HG02973 (cell line): ENCODE measurements at regions not wholly inside any gene's neighbourhood (a gene's known extent, or its start where the extent isn't known, plus 50 kb on each side); places are given as distances from the start of the nearest gene placed in this dataset.

ENCODE experiments used
- ATAC-seq: cut with Tn5 transposase; IDR thresholded peaks from one replicate; pipeline ENCODE4 v1.9.1; 2021; ENCODE audit warnings: moderate library complexity; ENCODE audit not compliant: unreplicated experiment

DNA sequence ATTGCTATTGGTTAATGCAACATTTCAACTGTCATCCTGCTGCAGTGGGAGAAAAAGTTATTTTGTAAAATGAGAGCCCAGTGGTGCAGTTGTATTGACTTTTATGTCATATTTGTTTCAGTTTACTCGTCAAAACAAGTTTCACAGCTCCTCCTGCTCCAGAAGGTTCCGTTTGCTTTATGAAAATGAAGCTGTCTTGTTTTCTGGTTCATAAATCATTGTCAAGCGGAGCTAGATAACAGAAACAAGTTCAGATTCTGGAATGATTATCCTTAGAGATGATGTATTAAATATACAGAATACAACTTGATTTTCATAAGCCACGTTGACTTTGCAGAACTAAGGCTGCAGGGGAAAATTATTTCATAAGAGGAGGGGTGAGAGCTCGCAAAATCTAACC, 970.5 kb upstream of the NR2F2 start:
- no peak for ATAC-seq

DNA sequence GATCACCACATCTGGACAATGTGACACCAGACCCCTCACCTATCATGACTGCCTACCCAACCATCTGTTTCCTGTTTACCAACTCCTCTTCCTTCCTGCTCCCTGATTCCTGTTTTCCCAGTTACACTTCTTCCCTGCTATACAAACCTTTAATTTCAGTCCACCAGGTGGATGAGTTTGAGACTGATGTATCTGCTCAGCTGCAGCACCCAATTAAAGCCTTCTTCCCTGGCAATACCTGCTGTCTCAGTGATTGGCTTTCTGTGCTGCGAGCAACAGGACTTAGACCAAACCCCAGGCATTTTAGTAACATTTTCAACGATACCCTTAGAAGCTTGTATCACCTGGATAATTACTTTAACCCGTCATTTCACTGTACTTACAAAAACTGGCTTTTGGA, 968.2 kb upstream of the NR2F2 start:
- ATAC-seq = no peak

DNA sequence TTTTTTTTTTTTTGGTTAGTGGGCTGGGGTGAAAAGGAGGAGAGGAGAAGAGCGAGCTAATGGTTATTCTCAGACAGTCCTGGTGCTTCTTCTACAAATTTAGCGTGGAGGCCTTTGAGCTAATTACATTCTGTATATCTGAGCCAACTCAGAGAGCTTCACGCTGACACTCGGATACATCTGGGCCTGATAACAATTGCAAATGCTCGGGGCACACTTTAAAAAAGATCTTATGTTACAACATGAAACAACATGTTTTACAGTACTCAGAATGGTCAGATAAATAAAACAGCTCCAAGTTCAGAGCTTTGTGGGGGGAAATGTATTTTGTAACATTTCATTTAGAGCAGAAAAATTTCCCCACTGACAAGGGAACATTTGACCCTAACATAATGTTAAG, 966.9 kb upstream of the NR2F2 start:
- ATAC-seq = no peak

DNA sequence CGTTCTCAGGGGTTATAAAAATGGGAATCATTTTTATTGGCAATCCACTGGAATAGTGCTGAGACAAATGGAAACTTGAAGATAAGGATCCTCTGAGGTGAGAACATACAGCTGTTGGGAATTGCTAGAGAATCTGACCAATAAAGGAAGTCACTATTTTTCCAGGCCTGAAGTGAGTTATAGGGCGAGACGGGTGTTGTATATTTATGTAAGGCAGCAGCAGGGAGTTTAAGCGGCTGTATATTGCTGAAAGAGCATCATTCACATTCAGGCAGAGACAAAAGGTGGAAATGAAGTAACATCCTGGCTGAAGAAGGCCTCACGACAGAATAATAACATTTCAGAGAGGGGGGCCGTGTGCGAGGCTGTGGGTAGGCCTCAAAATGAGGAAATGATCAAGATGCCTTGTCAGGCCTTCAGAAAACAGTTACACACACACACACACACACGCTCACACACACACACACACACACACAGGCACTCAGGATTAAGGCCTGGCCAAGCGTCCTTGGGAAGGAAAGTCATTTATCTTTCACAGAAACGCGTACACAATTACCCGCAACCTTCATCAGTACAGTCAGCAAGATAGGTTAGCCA, 964.9 kb upstream of the NR2F2 start:
- no peak for ATAC-seq

DNA sequence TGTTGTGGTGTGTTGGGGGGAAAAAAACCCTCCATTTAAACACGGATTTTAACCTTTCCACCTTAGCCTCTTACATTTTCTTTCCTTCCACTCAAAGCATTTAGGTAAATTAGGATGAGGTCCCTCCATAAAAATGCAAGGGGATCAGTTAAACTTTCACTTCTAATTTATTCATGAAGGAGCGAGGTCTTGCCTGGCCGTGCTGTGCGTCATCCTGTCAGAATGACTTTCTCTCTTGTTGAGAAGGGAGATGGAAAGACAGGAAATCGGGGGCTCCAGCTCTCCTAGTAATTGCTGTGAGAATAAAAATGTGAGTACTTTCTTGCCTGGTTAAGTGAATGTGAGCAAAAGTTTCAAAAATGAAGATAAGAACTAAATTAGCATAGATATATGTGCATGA, 962.3 kb upstream of the NR2F2 start:
- ATAC-seq = no peak

DNA sequence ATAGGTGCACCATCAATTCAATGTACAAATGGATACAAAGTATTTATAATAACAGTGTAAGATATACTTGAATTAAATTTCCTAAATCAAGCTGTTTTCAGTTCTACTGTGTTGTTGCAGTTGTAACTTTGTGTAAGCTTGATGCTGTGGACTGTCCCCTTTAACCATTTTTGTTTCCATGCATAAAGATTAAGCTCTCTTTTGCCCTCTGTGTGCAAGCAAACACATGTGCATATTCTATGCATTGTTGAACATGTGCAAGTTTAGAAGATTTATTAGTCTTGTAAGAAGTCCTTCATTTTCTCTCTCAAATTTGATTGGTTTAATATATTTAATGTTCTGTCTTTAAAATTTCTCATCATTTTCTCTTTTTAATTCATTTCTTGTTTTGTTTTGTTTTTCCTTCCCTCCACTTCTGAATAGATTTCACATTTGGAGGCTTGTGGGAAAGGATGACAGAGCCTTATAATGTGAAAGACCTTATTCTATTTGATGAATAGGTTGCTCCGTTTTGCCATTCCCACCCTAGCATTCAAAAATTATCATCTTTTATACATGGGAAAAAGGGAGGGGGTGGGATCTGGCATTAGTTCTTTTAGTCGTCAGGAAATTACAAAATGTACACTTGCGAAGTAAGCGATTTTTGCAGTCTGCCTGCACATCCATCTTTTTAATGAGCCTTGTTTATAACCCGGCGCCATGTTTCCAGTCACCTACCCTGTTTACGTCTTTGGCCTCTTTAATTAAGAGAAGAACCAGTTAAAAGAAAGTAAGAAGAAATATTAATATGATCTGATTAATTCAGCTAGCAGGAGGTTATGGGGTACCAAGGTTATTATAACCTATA, 961.5 kb upstream of the NR2F2 start:
- no peak for ATAC-seq

DNA sequence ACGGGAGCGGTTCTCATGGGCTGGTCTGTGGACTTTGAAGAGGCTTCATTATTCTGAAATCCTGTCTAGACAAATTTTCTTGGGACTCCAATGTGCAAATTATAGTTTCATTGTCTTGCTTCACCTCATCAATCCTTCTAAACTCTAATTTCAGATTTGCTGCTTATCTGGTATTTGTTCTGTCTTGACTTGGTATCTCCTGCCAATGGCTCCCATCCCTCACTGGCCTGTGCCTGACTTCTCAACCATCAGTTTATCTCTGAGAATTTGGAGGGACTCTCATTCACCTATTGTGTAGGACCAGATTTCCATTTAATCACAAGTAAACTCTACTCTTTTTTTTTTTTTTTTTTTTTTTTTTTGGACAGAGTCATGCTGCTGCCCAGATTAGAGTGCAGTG, 960.2 kb upstream of the NR2F2 start:
- no peak for ATAC-seq

DNA sequence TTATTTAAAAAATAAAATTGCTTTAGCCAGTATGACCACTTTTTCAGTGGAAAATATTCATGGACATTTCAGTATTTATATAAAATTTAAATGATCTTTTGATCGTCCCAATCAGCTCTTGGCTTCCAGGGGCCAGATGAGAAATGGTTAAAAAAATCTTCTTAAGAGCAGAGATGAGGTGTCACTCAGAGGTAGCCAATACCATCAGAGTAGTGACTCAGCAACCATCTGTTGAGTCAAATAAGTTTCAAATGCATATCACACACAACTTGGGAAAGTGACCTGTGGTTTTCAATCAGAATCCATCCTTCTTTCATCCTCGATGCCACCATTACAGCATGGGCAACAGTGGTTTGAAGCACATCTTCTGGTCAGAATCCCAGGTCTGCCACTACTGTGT, 958.8 kb upstream of the NR2F2 start:
- no peak for ATAC-seq

DNA sequence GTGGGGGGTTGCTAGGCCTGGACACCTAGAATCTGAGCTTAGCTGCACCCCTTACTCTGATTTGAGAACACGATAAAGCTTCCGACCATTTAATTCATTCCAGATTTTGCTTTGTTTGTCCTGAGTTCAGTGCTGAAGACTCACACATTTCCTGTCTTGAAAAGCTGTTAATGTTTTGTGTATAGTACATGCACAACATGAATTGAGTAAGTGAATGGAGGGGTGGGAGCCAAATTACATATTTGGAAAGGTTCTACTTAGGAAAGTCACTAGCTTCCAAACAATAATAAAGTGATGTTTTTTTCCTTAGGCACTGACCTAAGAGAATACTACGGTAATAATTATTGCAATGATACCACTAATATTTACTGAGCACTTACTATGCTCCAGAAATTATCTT, 955.2 kb upstream of the NR2F2 start:
- ATAC-seq = no peak

DNA sequence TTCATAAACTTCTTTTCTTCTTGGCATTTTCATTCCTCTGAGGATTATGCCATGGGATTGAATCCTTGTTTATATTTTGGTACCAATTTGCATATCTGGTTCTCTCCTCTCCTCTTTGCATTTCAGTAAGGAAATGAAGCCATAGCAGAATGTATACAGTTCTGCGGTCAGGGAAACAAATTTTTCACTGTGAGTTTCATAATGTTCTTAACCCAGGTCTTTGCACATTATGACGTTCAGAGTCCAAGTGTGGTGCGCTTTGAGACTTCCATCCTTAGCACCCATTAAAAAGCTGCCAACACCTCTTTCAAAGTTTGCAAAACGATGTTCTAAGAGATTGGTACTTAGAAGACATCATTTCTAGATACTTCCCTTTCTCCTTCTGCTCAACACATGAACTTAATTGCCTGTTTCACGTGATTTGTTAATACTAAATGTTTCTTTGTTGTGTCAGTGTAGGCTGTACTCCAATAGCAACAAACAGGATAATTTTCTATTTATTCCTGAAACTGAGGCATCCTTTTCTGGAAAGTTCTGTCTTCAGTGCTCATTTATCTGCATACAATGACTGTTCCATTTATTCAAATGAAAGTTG, 953.1 kb upstream of the NR2F2 start:
- no peak for ATAC-seq

DNA sequence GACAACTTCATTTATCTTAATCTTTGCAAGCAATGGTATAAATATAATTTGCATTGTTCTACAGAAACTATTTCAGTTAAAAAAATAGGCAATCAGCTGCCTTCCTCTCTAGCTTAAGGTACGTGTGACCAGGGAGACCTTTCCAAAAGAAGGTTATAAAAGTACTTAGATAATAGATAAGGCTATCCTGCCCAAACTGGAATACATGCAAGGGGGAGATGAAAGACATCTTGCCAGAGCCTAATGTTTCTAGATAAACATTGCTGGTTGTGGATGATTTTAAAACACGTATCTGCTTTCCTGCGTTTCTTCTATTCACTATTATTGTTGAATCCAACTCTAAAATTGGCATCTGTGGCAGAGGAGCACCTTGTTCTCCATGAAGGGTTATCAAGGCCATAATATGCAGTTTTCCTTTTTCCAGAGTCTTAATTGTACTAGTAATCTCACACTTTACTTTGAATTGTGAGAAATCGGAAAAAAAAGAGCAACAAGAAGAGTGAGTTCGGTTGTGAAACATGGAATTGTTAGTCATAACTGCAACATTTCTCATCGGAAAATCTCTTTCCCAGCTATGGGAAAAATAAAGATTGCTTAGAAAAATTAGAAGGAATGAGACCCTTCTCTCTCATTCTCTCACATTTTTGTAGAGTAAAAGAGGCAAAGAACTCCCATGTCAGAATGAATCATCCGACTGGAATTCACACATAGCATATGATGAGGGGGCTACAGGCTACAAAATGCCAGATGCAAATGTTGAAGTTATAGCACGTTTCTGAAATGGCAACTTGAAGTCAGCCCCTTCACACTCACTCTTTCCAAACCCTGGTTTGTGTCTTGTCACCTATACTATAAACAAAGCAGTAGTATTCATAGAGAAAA, 936.1 kb upstream of the NR2F2 start:
- ATAC-seq = no peak

DNA sequence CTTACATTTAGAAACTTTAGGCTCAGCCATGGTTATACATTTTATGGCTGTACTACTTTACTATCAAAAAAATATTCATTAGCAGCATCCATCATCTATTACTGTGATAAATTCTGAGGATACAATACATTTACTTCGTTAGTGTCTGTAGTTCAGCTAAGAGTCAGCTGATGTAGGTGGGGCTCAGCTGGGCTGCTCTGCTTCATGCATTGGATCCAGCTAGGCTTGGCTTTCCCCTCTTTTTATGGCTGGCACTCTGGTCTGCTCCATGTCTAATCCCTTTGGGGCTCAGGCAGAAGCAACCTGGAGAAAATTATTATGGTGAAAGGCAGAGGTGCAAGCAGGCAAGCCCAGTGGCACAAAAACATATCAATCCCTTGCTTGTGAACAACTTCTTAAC, 930.1 kb upstream of the NR2F2 start:
- no peak for ATAC-seq

DNA sequence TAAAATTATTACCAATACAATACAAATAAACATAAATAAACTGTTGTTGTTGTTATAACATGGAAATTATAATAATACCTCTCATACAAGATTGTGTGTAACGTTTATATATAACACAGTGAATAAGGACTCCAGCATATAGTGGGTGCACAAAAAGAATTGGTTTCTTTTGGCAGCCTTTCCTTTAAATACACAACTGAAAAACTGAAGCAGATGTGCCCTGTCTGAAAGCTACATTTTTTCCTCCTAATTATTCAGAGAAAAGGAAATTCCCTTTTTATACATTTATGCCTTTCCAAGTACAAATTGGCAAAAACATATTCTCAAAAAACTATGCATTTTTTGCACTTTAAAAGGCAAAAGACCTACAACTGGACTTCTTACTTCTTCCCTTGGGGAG, 928.9 kb upstream of the NR2F2 start:
- no peak for ATAC-seq

DNA sequence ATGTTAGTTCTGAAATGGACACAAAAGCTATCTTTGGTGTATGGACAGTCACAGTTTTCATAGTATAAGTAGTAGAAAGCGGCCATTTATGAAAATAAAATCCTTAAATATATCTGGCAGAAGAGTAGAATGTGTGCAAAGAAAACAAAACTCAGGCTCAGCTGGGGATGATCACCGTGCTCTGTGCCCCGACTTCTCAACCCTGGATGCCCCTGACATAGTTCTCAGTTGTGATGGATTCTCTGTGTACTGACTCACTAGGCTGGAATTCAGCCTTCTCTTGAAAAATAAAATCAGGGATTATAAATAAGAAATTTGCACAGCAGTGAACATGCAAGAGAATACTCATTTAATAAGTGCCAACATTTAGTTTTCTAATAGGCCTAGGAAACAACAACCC, 925.1 kb upstream of the NR2F2 start:
- ATAC-seq = no peak

DNA sequence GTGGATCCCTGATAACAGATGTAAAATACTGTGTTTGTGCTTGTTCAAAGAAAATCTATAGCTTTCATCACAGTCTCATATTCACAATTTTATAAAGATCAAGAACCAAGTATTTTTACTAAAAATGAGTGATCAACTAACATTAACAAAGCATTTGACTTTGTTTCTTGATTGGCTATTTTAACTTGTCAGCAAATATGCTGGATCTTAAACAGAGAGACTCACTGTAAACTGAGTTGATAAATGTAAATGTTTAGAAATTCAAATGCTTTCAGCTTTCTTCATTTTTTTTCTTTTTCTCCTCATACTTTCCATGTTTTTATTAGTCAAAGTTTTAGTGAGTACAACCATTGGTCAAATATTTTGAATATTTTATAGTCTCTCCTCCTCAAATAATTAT, 923.0 kb upstream of the NR2F2 start:
- no peak for ATAC-seq

DNA sequence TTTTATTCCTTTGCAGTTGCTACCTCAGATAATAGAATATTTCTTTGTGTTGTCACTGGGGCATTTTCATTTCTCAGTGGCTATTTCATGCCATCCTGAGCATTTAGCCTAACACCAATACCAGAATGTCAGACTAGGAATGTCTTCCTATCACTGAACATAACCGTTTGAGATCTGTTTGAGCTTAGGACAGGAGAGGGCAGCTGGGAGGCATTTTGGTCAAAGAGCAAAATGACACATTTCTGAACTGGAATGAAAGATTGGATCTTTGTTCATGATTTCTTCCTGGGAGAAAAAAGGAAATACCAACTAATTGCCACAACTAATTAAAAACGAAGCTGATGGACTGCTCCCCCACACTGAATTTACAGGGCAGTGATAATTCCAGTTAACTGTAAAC, 921.3 kb upstream of the NR2F2 start:
- no peak for ATAC-seq

DNA sequence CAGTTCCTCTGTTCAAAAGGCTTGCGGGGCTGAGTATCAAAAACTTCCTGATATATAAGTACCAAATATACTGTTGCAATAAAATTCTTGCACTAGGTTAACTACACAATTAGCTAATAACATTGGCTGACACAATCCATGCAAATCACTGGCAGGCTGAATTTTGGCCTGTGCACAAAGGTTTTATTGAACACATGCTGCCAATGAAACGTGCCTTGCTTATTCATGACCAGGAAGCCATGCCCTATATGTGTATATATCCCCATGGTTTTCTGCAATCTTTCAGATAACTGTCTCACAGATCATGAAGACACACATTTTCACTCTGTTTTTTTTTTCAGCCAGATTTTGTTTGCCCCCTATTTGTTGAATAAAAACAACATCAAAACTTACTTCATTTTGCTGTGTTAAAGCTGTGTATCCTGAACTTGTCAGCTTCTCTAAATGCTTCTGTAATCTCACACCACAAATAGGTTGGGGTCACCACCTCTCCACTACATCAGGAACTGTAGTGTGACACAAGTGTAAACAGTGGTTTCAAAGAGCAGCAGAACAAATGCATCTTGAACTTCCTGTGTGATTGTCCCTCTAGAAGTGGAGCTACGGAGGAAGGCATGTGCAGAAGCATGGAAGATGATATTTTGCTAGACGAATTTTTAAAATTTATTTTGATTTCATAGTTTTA, 920.7 kb upstream of the NR2F2 start:
- ATAC-seq = no peak

DNA sequence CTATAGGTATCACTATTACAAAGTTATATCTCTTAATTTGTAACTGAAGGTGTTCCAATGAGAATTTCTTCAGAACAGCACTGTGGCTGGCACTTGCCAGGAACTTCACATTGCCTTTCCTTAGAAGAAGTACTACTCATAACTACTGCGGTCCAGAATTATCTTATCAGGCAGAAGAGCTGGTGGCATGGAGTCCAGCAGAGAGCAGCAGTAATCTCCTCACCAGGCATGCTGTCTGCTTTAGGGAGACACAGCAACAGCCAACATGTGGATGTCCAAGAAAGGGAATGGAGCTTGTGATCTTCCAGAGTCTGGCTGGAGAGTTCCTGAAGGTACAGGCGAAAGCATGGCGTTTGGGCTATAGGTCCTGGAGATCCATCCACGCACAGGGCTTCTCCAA, 919.7 kb upstream of the NR2F2 start:
- ATAC-seq = no peak

DNA sequence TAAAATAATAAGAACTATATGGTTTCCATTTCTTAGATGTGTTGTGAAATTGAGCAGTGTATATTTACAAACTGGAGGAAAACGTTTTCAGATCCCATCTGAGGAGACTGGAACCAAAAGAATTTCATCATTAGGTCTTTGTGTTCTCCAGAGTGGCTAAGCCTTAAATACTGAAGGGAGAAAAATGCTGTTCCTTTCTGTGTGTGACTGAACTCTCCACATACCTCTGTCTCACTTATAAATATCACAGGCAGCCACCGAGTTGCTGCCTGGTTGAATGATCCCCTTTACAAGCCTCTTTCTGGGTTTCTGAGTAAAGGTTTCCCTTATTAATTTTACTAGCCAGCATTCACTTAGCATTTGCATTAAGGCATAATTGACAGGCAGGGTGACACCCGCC, 913.9 kb upstream of the NR2F2 start:
- ATAC-seq = no peak

DNA sequence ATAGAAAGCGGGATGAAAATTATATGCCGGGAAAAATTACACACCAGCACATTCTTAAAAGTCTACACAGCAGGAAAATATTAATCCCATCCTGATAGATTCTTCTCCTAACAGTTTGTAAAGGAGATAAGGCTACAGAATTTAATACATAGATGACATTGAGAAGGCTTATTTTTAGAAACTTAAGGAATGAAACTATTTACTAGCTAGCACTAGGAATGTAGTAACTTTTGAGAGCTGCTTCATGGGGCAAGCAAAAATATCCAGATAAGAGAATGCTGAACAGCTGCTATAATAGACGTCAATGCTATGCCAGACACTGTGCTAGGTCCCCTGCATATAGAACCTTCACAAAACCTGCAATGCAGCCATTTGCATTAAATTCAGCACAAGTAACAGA, 912.7 kb upstream of the NR2F2 start:
- ATAC-seq = no peak

DNA sequence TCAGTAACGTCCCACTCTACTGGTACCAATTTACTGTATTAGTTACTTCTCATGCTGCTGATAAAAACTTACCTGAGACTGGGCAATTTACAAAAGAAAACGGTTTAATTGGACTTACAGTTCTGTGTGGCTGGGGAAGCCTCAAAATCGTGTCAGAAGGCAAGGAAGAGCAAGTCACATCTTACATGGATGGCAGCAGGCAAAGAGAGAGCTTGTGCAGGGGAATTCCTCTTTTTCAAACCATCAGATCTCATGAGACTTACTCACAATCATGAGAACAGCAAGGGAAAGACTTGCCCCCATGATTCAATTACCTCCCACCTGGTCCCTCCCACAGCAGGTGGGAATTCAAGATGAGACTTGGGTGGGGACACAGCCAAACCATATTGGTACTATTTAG, 908.2 kb upstream of the NR2F2 start:
- no peak for ATAC-seq
